A549 (cell line): ENCODE measurements at regions not wholly inside any gene's neighbourhood (a gene's known extent, or its start where the extent isn't known, plus 50 kb on each side); places are given as distances from the start of the nearest gene placed in this dataset.

Source experiments
- ATAC-seq, 2 experiments: fragments of 200-7000 bp in 1 of 2; fragments of >200 bp in 1 of 2; cut with Nextera tagmentation in 1 of 2; cut with Tn5 transposase in 1 of 2; 3 replicates each; pipeline versions ENCODE4 v1.8.0 to v1.9.1; 2018 to 2020; ENCODE audit warnings: mild to moderate bottlenecking in 1 of 2, moderate library complexity in 1 of 2
- CTCF ChIA-PET: fragments of 300-600 bp; sonication (Branson Sonifier 250); formaldehyde crosslinking; extraction: SDS; loops from one replicate; lab custom pipeline; 2021; ENCODE audit warnings: antibody characterized with exemption, inconsistent platforms; lab: Yijun Ruan, JAX
- POLR2A ChIA-PET: fragments of 350-600 bp; formaldehyde crosslinking; extraction: SDS; loops from one replicate; lab custom pipeline; 2021; ENCODE audit warnings: antibody characterized with exemption, inconsistent platforms; lab: Yijun Ruan, JAX
- DNase-seq, 2 experiments: peaks; one replicate each; pipeline versions ENCODE4 v3.0.0 to v3.0.0-alpha.2; 2011 to 2016; ENCODE audit warnings: low read depth in 1 of 2, low spot score in 1 of 2
- FAIRE-seq: peaks from 2 replicates; lab custom pipeline; 2011; peaks lifted over from hg19 to GRCh38; lab: Jason Lieb, UNC
- H3K27ac ChIP-seq, 2 experiments: fragments of >200 bp; sonication (Bioruptor Twin); formaldehyde crosslinking; 3 replicates each; pipeline ENCODE4 v1.5.1; 2016 to 2017
- H3K4me1 ChIP-seq: fragments of >200 bp; sonication (Bioruptor Twin); formaldehyde crosslinking; 3 replicates; pipeline ENCODE4 v1.6.1; 2016
- H3K4me2 ChIP-seq: fragments of >200 bp; sonication (Bioruptor Twin); formaldehyde crosslinking; 3 replicates; pipeline ENCODE4 v1.6.1; 2016
- H3K4me3 ChIP-seq: fragments of >200 bp; sonication (Bioruptor Twin); formaldehyde crosslinking; 3 replicates; pipeline ENCODE4 v1.5.1; 2016
- H3K9me3 ChIP-seq: fragments of >200 bp; sonication (Bioruptor Twin); formaldehyde crosslinking; 3 replicates; pipeline ENCODE4 v1.6.1; 2016
- CBX8 ChIP-seq: fragments of 200-600 bp; sonication (generic); IDR thresholded peaks from 2 replicates; pipeline ENCODE4 v1.6.1; 2016
- CEBPB ChIP-seq, 2 experiments: fragments of >200 bp in 1 of 2; sonication (Bioruptor Twin) in 1 of 2; formaldehyde crosslinking in 1 of 2; IDR thresholded peaks; 2 replicates each; pipeline ENCODE4 v1.6.1; 2012 to 2016
- CHD2 ChIP-seq: fragments of 150-350 bp; IDR thresholded peaks from 2 replicates; pipeline ENCODE4 v1.6.1; 2014; ENCODE audit warnings: low read length; ENCODE audit not compliant: partially characterized antibody
- CHD4 ChIP-seq: fragments of 200-600 bp; sonication (generic); IDR thresholded peaks from 2 replicates; pipeline ENCODE4 v1.6.1; 2016; ENCODE audit warnings: antibody characterized with exemption, mild to moderate bottlenecking, borderline replicate concordance
- CTCF ChIP-seq: fragments of >200 bp; sonication (Bioruptor Twin); formaldehyde crosslinking; IDR thresholded peaks from 3 replicates; pipeline ENCODE4 v1.5.1; 2016
- E2F6 ChIP-seq: IDR thresholded peaks from 2 replicates; pipeline ENCODE4 v1.6.1; 2012; ENCODE audit warnings: low read depth, borderline replicate concordance
- EHMT2 ChIP-seq: fragments of 200-600 bp; sonication (generic); IDR thresholded peaks from 2 replicates; pipeline ENCODE4 v1.6.1; 2016; ENCODE audit warnings: antibody characterized with exemption, low read depth, mild to moderate bottlenecking, moderate library complexity
- ELK1 ChIP-seq: fragments of 150-350 bp; IDR thresholded peaks from 2 replicates; pipeline ENCODE4 v1.6.1; 2014; ENCODE audit warnings: low read depth, mild to moderate bottlenecking, low read length
- EP300 ChIP-seq, 2 experiments: fragments of >200 bp; sonication (Bioruptor Twin); formaldehyde crosslinking; IDR thresholded peaks; 2 replicates in 1 of 2; 3 replicates in 1 of 2; pipeline ENCODE4 v1.6.1; 2016 to 2017
- FOSL2 ChIP-seq, 2 experiments: fragments of 450-650 bp in 1 of 2; fragments of >200 bp in 1 of 2; sonication (Bioruptor Twin) in 1 of 2; formaldehyde crosslinking; IDR thresholded peaks; 2 replicates each; pipeline versions ENCODE4 v1.5.0 to v1.6.1; 2016 to 2020; ENCODE audit warnings: mild to moderate bottlenecking in 1 of 2, moderate library complexity in 1 of 2
- GATA3 ChIP-seq: IDR thresholded peaks from 2 replicates; pipeline ENCODE4 v1.6.1; 2012; ENCODE audit warnings: borderline replicate concordance
- JUN ChIP-seq, 2 experiments: fragments of >200 bp; sonication (Bioruptor Twin); formaldehyde crosslinking; IDR thresholded peaks; 2 replicates in 1 of 2; 3 replicates in 1 of 2; pipeline ENCODE4 v1.6.1; 2016 to 2017
- KDM1A ChIP-seq: fragments of 200-600 bp; sonication (generic); IDR thresholded peaks from 2 replicates; pipeline ENCODE4 v1.6.1; 2016; ENCODE audit warnings: low read depth, mild to moderate bottlenecking
- MAFK ChIP-seq: fragments of 450-650 bp; IDR thresholded peaks from 2 replicates; pipeline ENCODE4 v1.6.1; 2014; ENCODE audit not compliant: partially characterized antibody
- MAX ChIP-seq: IDR thresholded peaks from 2 replicates; pipeline ENCODE4 v1.6.1; 2012
- MAZ ChIP-seq: fragments of 150-350 bp; IDR thresholded peaks from 2 replicates; pipeline ENCODE4 v1.6.1; 2014; ENCODE audit warnings: antibody characterized with exemption, low read depth, low read length, borderline replicate concordance
- MYC ChIP-seq: IDR thresholded peaks from 2 replicates; pipeline ENCODE4 v1.6.1; 2012; ENCODE audit warnings: mild to moderate bottlenecking, inconsistent platforms, low read length, improper control_type of control experiment, borderline replicate concordance
- NPAS2 ChIP-seq: fragments of 250-450 bp; sonication (Bioruptor Pico); IDR thresholded peaks from 2 replicates; pipeline ENCODE4 v1.8.0; 2022; ENCODE audit warnings: mild to moderate bottlenecking, moderate library complexity, borderline replicate concordance
- NR3C1 ChIP-seq: fragments of >200 bp; sonication (Bioruptor Twin); formaldehyde crosslinking; IDR thresholded peaks from 3 replicates; pipeline ENCODE4 v1.6.1; 2017
- POLR2A ChIP-seq: IDR thresholded peaks from 2 replicates; pipeline ENCODE4 v1.6.1; 2012; ENCODE audit warnings: mild to moderate bottlenecking, low read length
- POLR2AphosphoS2 ChIP-seq: conservative IDR thresholded peaks from 2 replicates; pipeline ENCODE4 v1.6.1; 2012; ENCODE audit warnings: low read length, improper control_type of control experiment, inconsistent platforms
- RAD21 ChIP-seq, 2 experiments: fragments of >200 bp in 1 of 2; sonication (Bioruptor Twin) in 1 of 2; formaldehyde crosslinking in 1 of 2; IDR thresholded peaks in 1 of 2; conservative IDR thresholded peaks in 1 of 2; 2 replicates in 1 of 2; 3 replicates in 1 of 2; pipeline ENCODE4 v1.6.1; 2012 to 2018; ENCODE audit warnings: inconsistent platforms in 1 of 2
- RFX5 ChIP-seq: fragments of 450-650 bp; IDR thresholded peaks from 2 replicates; pipeline ENCODE4 v1.7.1; 2014; ENCODE audit warnings: antibody characterized with exemption, mild to moderate bottlenecking, moderate library complexity
- RNF2 ChIP-seq: fragments of 200-600 bp; sonication (generic); IDR thresholded peaks from 2 replicates; pipeline ENCODE4 v1.6.1; 2016; ENCODE audit warnings: low read depth, mild to moderate bottlenecking, antibody characterized with exemption, moderate library complexity, borderline replicate concordance
- SMC3 ChIP-seq: fragments of >200 bp; sonication (Bioruptor Twin); formaldehyde crosslinking; IDR thresholded peaks from 3 replicates; pipeline ENCODE4 v1.6.1; 2018; ENCODE audit warnings: inconsistent platforms
- SREBF2 ChIP-seq: fragments of 450-650 bp; IDR thresholded peaks from 2 replicates; pipeline ENCODE4 v1.6.1; 2014; ENCODE audit warnings: mild to moderate bottlenecking, moderate library complexity
- TFCP2L1 ChIP-seq: fragments of 250-450 bp; sonication (Bioruptor Pico); IDR thresholded peaks from 2 replicates; pipeline ENCODE4 v1.5.0; 2021; ENCODE audit warnings: mild to moderate bottlenecking
- ZSCAN20 ChIP-seq: fragments of 250-450 bp; sonication (Bioruptor Pico); IDR thresholded peaks from 2 replicates; pipeline ENCODE4 v1.8.0; 2022; ENCODE audit warnings: mild to moderate bottlenecking, moderate library complexity
- WGBS: methylation state at CpG from one replicate; pipeline ENCODE4 v1.1.6; 2017; ENCODE audit errors: missing lambda C conversion rate; 5-methylcytosine and 5-hydroxymethylcytosine counted together

- Histone ChIP-seq H3K9me3 (no peaks in the 10 kb centered on the region), H3K4me1 (peaks cover 41% of the 10 kb centered on the region), H3K4me3 (no peak overlapping the region), H3K27ac (peak overlapping the region; percentile 65 to 76; a peak in 5 of 6 replicates), H3K4me2 (peak overlapping the region; percentile 28; the same call in 1 of the 3 replicates)
- TF ChIP-seq JUN (IDR thresholded peaks at IDR 0.05) (no peak), MAFK (no peak), RFX5 (no peak), CHD2 (no peak), ELK1 (no peak), NPAS2 (no peak), CTCF (no peak), TFCP2L1 (CRISPR knock-in tag) (no peak), POLR2A (no peak), MYC (no peak), ZSCAN20 (CRISPR knock-in tag) (no peak), CHD4 (no peak), EHMT2 (no peak), FOSL2 (IDR thresholded peaks at IDR 0.05) (no peak), FOSL2 (CRISPR knock-in tag; IDR thresholded peaks at IDR 0.05) (no peak), POLR2AphosphoS2 (no peak), KDM1A (no peak), CEBPB (IDR thresholded peaks at IDR 0.05) (no peak), CBX8 (no peak), MAX (no peak), NR3C1 (no peak)
- ATAC-seq, result no peak
- ChIA-PET CTCF (interaction anchor here (1.1 to 1.2 kb wide), 2 partner anchors 17 to 146 kb away, joined by 3 to 5 read pairs; no protein-coding TSS in a partner anchor), POLR2A (interaction anchor here (0.6 to 1.2 kb wide), 2 partner anchors 101 to 1000 kb away, joined by 3 to 6 read pairs; partner anchors contain the start of genes MICAL2 and RASSF10)
- 76% methylated on average over 1 of the region's 1 CpG for WGBS
- DNase-seq, result no peak
- FAIRE-seq, result no peak
Measured at GRCh38 chr11:13110145-13110544, 101.0 kb downstream of the RASSF10 start.

GRCh38 chr11:13110929-13111812, 102.1 kb downstream of the RASSF10 start:
- Histone ChIP-seq H3K9me3 (no peaks in the 10 kb centered on the region), H3K4me3 (no peak overlapping the region), H3K27ac (peak overlapping the region; percentile 65 to 76; a peak in 5 of 6 replicates), H3K4me1 (peaks cover 42% of the 10 kb centered on the region), H3K4me2 (peak overlapping the region; percentile 28)
- FAIRE-seq, result no peak
- POLR2A ChIA-PET, result interaction anchor here (1.2 kb wide), 1 partner anchor 102 kb away, joined by 6 read pairs; the partner anchor contains the start of gene RASSF10
- DNase-seq, result peak; percentile 51 to 64
- CTCF ChIA-PET, result interaction anchor here (1.2 kb wide), 2 partner anchors 18 to 31 kb away, joined by 3 read pairs; no protein-coding TSS in a partner anchor
- TF ChIP-seq E2F6 (peak; percentile 57; the same call in 1 of the 2 replicates), RNF2 (no peak), MAX (peak; percentile 47; the same call in 1 of the 2 replicates), MAZ (no peak), EP300 (IDR thresholded peaks at IDR 0.05) (peak in 1 of 2 experiments; percentile 19; a peak in 1 of 5 replicates), RAD21 (conservative IDR thresholded peaks at IDR 0.05 in 1 of 2, IDR thresholded peaks at IDR 0.05 in 1 of 2) (0 out of 5 replicates have a peak, but pooled peaks of 1 of the 2 experiments have one; percentile 15), GATA3 (peak; percentile 80), SREBF2 (no peak), SMC3 (0 out of 3 replicates have a peak, but pooled peaks have one; percentile 6)
- WGBS, result 67% methylated on average over 5 of the region's 5 CpGs
- ATAC-seq, result peak; percentile 67 to 81
